ENCODE measurements at regions not wholly inside any gene's neighbourhood (a gene's known extent, or its start where the extent isn't known, plus 50 kb on each side); places are given as distances from the start of the nearest gene placed in this dataset.

- no peak for DNase-seq (ENCODE audit: low read depth in 2 of 2)
- no peak overlapping the region for H3K4me3 ChIP-seq (replicated peaks in 1 of 2; ENCODE audit: low read depth in 2 of 2, low read length in 2 of 2)
- no peak for TF ChIP-seq CTCF (IDR thresholded peaks at IDR 0.05; ENCODE audit: low read depth, low read length)
Observed at GRCh38 chr21:40964691-40965090, 117.7 kb upstream of the DSCAM start.

- H3K4me3 ChIP-seq (replicated peaks in 1 of 2; ENCODE audit: low read depth in 2 of 2, low read length in 2 of 2): no peak overlapping the region
- no peak for DNase-seq (ENCODE audit: low read depth in 2 of 2)
- no peak for TF ChIP-seq CTCF (IDR thresholded peaks at IDR 0.05; ENCODE audit: low read depth, low read length)
Observed at GRCh38 chr21:40967771-40968170, 120.8 kb upstream of the DSCAM start.

DNA sequence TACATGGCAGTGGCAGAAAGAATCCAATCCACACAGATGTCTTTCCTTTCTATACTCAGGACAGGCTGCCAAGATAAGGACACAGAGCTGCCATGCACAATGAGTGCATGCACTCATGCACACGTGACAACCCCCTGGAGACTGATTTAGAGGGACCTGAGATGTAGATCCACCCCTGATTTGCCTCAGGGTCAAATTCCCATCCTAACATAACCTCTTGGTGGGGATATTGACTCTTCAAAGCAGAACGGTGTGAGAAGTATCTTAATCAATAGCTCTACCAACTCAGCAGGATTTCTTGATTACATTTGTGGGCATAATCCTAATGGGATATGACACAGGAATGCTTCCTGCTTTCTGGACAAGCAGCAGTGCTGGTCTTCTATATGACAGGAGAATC lies 125.2 kb upstream of the DSCAM start:
- no peak overlapping the region for H3K4me3 ChIP-seq (replicated peaks in 1 of 2; ENCODE audit: low read depth in 2 of 2, low read length in 2 of 2)
- DNase-seq (ENCODE audit: low read depth in 2 of 2): no peak
- no peak for TF ChIP-seq CTCF (IDR thresholded peaks at IDR 0.05; ENCODE audit: low read depth, low read length)

DNA sequence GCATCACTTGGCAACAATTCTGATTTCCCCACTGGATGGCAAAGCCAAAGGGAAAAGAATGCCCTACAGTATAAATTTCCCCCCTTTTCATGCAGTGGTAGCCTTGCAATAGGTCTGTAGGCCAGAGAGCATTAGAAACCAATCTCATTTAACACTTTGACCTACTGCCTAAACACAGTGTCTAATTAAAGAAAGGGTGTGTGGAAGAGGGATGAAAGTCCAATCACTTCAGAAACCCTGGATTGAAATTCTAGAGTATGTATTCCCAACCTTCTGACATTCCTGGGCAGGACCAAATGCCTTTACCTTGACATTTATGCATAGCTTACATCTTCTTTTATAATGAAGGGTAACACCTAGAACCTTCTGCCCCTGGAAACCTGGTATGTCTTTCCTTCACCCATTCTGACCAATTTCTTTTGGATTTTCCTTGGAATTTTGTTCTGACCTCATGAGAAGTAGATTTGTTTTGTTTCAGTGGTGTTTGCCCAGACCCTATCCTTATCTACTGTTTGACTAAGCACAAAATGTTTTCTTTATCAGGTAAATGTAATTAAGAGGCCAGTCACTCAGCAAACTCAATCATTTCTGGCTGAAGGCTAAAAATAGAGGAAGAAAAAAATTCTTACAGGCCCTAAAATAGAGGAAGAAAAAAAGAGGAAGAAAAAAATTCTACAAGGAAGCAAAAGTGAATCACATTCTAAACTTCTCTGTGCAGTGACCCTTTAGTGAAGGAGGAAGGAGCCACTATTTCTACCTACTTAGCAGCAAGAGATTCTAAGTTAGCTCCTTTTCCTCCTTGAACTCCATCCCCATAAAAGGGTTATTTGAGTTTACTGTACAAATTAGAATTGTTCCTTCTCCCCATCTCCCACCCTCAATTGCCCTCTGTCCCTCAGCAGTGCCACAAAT lies 129.5 kb upstream of the DSCAM start:
- no peak for TF ChIP-seq CTCF (IDR thresholded peaks at IDR 0.05; ENCODE audit: low read depth, low read length)
- DNase-seq (ENCODE audit: low read depth in 2 of 2): no peak
- H3K4me3 ChIP-seq (replicated peaks in 1 of 2; ENCODE audit: low read depth in 2 of 2, low read length in 2 of 2): no peak overlapping the region

GRCh38 chr21:40985370-40985769 lies 138.4 kb upstream of the DSCAM start:
- DNase-seq (ENCODE audit: low read depth in 2 of 2): no peak
- TF ChIP-seq CTCF (IDR thresholded peaks at IDR 0.05; ENCODE audit: low read depth, low read length): no peak
- no peak overlapping the region for H3K4me3 ChIP-seq (replicated peaks in 1 of 2; ENCODE audit: low read depth in 2 of 2, low read length in 2 of 2)

GRCh38 chr21:40990366-40990765 lies 143.4 kb upstream of the DSCAM start:
- DNase-seq (ENCODE audit: low read depth in 2 of 2): no peak
- no peak overlapping the region for H3K4me3 ChIP-seq (replicated peaks in 1 of 2; ENCODE audit: low read depth in 2 of 2, low read length in 2 of 2)
- TF ChIP-seq CTCF (IDR thresholded peaks at IDR 0.05; ENCODE audit: low read depth, low read length): no peak

Measured in cardiac fibroblast (primary cell).